HUES64 (cell line): ENCODE measurements at regions not wholly inside any gene's neighbourhood (a gene's known extent, or its start where the extent isn't known, plus 50 kb on each side); places are given as distances from the start of the nearest gene placed in this dataset.

Source experiments
- H3K27ac ChIP-seq: 2 replicates; pipeline ENCODE4 v1.7.0; 2013; ENCODE audit warnings: low read depth, low read length, inconsistent platforms
- H3K27me3 ChIP-seq: 2 replicates; pipeline ENCODE4 v1.6.1; 2013; ENCODE audit warnings: mild to moderate bottlenecking, low read length; ENCODE audit not compliant: insufficient read depth
- H3K36me3 ChIP-seq: 2 replicates; pipeline ENCODE4 v1.6.1; 2013; ENCODE audit warnings: mild to moderate bottlenecking, low read length; ENCODE audit not compliant: insufficient read depth
- H3K4me1 ChIP-seq: 2 replicates; pipeline ENCODE4 v1.6.1; 2013; ENCODE audit warnings: mild to moderate bottlenecking, low read length, moderate library complexity; ENCODE audit not compliant: insufficient read depth
- H3K4me3 ChIP-seq: 2 replicates; pipeline ENCODE4 v1.5.1; 2013; ENCODE audit warnings: mild to moderate bottlenecking, low read length, moderate library complexity
- H3K9ac ChIP-seq: 2 replicates; pipeline ENCODE4 v1.6.1; 2013; ENCODE audit warnings: mild to moderate bottlenecking, low read depth, low read length
- H3K9me3 ChIP-seq: 2 replicates; pipeline ENCODE4 v1.6.1; 2013; ENCODE audit warnings: low read depth, low read length; ENCODE audit not compliant: insufficient read depth
- whole genome bisulfite sequencing: fragments of 150-250, 120-280 bp; methylation state at CpG from one replicate; pipeline ENCODE4 v1.1.7; 2013; ENCODE audit warnings: missing lambda C conversion rate; 5-methylcytosine and 5-hydroxymethylcytosine counted together

DNA sequence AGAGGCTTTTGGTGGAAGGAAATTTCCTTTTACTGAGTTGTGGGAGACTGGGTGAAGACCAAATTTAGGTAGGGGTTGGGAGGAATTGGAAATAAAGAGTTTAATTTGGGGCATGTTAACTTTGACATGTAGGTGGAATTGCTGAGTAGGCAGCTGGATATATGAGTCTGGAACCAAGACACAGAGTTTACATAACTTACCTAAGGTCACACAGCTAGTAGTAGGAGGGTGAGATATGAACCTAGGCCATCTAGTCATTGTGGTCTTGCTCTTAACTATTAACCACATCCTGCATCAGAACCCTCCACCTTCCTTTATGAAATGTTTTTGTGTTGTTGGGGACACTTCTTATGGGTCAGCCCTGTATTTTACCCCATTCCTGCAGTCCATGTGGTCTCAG is 113.1 kb downstream of the ICOS start:
- Histone ChIP-seq H3K27me3 (no peaks in the 10 kb centered on the region), H3K9ac (no peak overlapping the region), H3K36me3 (no peaks in the 10 kb centered on the region), H3K4me3 (no peak overlapping the region), H3K9me3 (no peaks in the 10 kb centered on the region), H3K27ac (no peak overlapping the region), H3K4me1 (no peaks in the 10 kb centered on the region)

DNA sequence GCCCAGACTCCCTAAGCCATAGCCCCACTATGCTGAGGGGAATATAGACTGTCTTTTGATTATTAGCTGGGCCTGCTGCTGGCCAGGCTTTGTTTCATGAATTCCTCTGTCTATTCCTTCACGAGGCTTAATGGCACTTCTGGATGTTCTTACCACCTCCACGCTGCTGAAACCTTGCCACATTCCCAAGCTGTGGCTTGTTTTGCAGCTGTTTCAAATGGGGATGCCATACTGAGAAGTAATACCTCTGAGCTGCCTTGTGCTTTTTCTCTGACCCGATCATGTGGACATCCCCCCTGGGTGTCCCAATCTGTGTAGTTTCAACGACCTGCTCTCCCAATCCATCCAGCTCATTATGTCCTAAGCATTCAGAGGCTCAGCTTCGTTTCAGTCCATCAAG is 114.1 kb downstream of the ICOS start:
- H3K27me3 ChIP-seq: no peaks in the 10 kb centered on the region
- 78% methylated on average over 4 of the region's 5 CpGs for WGBS

DNA sequence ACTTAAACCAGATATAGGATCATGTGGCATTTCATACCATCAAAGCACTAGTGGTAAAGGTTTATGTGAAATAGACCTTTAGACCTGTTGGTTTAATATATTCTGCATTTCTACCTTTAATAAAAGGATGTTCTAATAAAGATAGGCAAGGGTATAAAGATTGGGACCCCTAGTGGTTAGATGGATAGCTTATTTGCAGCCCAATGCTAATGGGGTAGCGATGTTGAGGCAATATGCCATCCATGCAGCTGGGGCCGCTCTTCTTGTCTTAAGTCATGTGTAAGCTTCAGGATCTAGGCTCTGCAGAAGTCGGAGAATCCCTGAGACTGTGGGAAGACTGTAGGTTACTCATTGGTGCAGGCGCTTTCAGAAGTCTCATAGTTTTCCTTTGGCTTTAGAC is 114.9 kb downstream of the ICOS start:
- H3K9ac ChIP-seq: no peak overlapping the region
- WGBS: 84% methylated on average over 4 of the region's 4 CpGs

More for the DNA sequence above, 114.1 kb downstream of the ICOS start:
- Histone ChIP-seq H3K9me3 (no peaks in the 10 kb centered on the region), H3K27ac (no peak overlapping the region), H3K9ac (no peak overlapping the region), H3K36me3 (no peaks in the 10 kb centered on the region), H3K4me3 (no peak overlapping the region), H3K4me1 (no peaks in the 10 kb centered on the region)

DNA sequence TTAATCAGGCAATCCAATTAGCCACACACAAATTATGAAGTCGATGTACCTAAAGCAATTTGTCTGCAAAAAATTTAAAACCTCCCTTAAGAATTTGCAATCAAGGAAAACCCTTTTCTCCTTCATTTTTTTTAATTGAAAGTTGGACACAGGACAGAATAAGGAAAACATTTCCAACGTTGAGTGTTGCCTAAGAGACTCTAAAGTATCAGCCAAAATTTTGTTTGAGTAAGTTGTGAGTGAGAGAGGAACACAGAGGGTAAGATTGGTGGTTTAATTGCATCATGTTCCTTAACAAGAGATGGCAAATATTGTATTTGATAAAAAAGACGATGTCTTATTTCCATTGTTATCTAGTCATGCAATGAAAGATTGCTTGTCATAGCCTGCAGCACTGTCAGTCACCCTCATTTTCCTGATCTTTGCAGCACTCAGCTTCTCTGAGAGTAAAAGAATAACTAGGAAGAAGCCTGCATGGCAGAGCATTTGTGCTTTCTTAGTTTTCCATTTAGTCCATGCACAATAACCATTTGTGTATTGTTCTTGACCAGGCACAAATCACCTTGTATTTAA is 115.5 kb downstream of the ICOS start:
- no peaks in the 10 kb centered on the region for H3K9me3 ChIP-seq
- H3K27ac ChIP-seq: no peak overlapping the region
- H3K4me3 ChIP-seq: no peak overlapping the region
- H3K36me3 ChIP-seq: no peaks in the 10 kb centered on the region
- H3K27me3 ChIP-seq: no peaks in the 10 kb centered on the region
- 88% methylated on average over 3 of the region's 3 CpGs for WGBS
- no peaks in the 10 kb centered on the region for H3K4me1 ChIP-seq
- H3K9ac ChIP-seq: no peak overlapping the region

More for the DNA sequence above, 114.9 kb downstream of the ICOS start:
- H3K4me3 ChIP-seq: no peak overlapping the region
- H3K9me3 ChIP-seq: no peaks in the 10 kb centered on the region
- no peaks in the 10 kb centered on the region for H3K27me3 ChIP-seq
- H3K4me1 ChIP-seq: no peaks in the 10 kb centered on the region
- H3K27ac ChIP-seq: no peak overlapping the region
- no peaks in the 10 kb centered on the region for H3K36me3 ChIP-seq

GRCh38 chr2:204059016-204059415 is 122.5 kb downstream of the ICOS start:
- 90% methylated on average over 3 of the region's 5 CpGs for WGBS
- no peak overlapping the region for H3K9ac ChIP-seq

GRCh38 chr2:204060841-204061240 is 124.3 kb downstream of the ICOS start:
- H3K4me3 ChIP-seq: no peak overlapping the region
- H3K9ac ChIP-seq: no peak overlapping the region
- 80% methylated on average over 4 of the region's 4 CpGs for WGBS
- H3K4me1 ChIP-seq: no peaks in the 10 kb centered on the region
- peaks cover 3% of the 10 kb centered on the region; the same call in 1 of the 2 replicates for H3K9me3 ChIP-seq
- no peaks in the 10 kb centered on the region for H3K36me3 ChIP-seq
- no peak overlapping the region for H3K27ac ChIP-seq
- no peaks in the 10 kb centered on the region for H3K27me3 ChIP-seq

More at GRCh38 chr2:204059016-204059415, 122.5 kb downstream of the ICOS start:
- no peak overlapping the region for H3K27ac ChIP-seq
- no peaks in the 10 kb centered on the region for H3K36me3 ChIP-seq
- H3K27me3 ChIP-seq: no peaks in the 10 kb centered on the region
- no peaks in the 10 kb centered on the region for H3K4me1 ChIP-seq
- peaks cover 2% of the 10 kb centered on the region; the same call in 1 of the 2 replicates for H3K9me3 ChIP-seq
- H3K4me3 ChIP-seq: no peak overlapping the region

DNA sequence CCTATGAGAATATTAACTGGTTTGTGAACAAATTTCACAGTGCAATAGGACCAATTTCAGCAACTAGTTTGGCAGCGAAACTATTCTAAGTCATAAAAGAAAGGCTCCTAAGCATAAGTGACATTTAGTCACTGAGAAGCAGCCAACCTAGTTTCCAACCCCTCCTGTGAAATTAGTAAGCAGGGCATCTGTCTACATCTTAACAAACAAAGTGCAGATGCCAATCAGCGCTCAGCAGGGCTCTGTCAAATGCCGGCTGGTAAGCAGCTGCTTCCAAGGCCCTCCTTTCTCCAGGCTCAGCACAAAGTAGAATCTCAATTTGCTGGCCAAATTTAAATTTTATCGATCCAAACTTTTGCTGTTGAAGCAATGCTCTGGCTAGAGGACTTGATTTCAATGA is 124.7 kb downstream of the ICOS start:
- Histone ChIP-seq H3K4me3 (no peak overlapping the region), H3K27me3 (no peaks in the 10 kb centered on the region), H3K9me3 (peaks cover 3% of the 10 kb centered on the region; the same call in 1 of the 2 replicates), H3K4me1 (no peaks in the 10 kb centered on the region), H3K36me3 (no peaks in the 10 kb centered on the region), H3K27ac (no peak overlapping the region), H3K9ac (no peak overlapping the region)
- 86% methylated on average over 4 of the region's 4 CpGs for WGBS

- no peaks in the 10 kb centered on the region for H3K36me3 ChIP-seq
- no peaks in the 10 kb centered on the region for H3K4me1 ChIP-seq
- 96% methylated on average over 4 of the region's 5 CpGs for WGBS
- H3K9me3 ChIP-seq: peaks cover 3% of the 10 kb centered on the region; the same call in 1 of the 2 replicates
- no peak overlapping the region for H3K9ac ChIP-seq
- H3K27ac ChIP-seq: no peak overlapping the region
- no peak overlapping the region for H3K4me3 ChIP-seq
- H3K27me3 ChIP-seq: no peaks in the 10 kb centered on the region
Measured at GRCh38 chr2:204064119-204064518, 127.6 kb downstream of the ICOS start.

DNA sequence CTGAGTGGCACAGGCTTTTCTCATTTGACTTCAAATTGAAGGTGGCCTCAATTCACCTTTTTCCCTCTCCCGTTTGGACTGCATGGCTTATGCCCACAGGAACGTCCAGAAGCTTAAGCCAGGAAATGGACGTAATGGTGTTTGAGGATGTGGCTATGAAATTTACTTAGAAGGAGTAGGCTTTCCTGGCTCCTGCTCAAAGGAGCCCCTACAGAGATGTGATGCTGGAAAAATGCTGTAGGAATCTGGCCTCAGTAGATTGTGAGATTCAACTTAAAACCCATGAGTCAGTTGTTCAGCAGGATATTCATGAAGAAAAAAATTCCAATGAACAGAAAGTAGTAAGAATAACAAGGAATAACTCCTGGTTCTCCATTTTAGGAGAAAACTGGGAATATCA is 129.0 kb downstream of the ICOS start:
- 92% methylated on average over 3 of the region's 3 CpGs for WGBS

DNA sequence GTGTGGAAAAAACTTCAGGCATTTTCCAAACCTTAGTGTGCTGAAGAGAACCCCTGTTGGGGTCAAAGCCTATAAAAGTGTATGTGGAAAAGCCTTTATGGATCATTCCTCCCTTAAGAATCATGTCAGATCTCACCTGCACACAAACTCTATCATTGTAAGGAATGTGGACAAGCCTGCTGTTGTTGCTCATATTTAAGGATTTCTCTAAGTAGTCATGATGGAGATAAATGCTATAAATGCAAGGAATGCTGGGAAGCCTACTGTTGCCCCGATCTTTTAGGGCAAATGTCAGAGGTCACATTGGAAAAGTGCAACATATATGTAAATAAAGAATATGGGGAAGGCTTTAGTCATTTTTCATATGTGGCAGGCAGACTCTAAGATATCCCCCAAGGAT is 129.5 kb downstream of the ICOS start:
- Histone ChIP-seq H3K9ac (no peak overlapping the region), H3K4me1 (no peaks in the 10 kb centered on the region), H3K36me3 (no peaks in the 10 kb centered on the region), H3K9me3 (peaks cover 3% of the 10 kb centered on the region; the same call in 1 of the 2 replicates), H3K27ac (no peak overlapping the region), H3K27me3 (no peaks in the 10 kb centered on the region), H3K4me3 (no peak overlapping the region)
- WGBS: 90% methylated on average over 1 of the region's 1 CpG

More for the DNA sequence above, 129.0 kb downstream of the ICOS start:
- Histone ChIP-seq H3K36me3 (no peaks in the 10 kb centered on the region), H3K9ac (no peak overlapping the region), H3K9me3 (peaks cover 3% of the 10 kb centered on the region; the same call in 1 of the 2 replicates), H3K4me3 (no peak overlapping the region), H3K4me1 (no peaks in the 10 kb centered on the region), H3K27ac (no peak overlapping the region), H3K27me3 (no peaks in the 10 kb centered on the region)

DNA sequence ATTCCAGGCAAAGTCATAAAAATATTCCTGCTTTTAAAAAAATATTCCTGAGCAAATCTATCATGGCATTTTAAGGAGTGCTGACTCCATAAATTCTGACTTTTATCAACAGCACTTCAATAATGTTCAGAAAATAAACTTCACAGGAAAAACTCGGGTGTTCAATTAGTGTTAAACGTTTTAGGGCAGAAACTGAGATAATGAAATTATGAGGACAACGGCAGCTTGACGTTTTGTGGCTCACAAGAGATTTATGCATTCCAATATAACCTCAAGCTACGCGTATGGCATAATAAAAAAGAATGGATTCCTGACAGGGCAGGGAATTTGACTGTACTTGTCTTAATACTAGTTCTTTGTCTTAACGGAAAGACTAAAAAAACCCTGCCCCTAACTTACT is 133.2 kb downstream of the ICOS start:
- no peaks in the 10 kb centered on the region for H3K9me3 ChIP-seq
- H3K36me3 ChIP-seq: no peaks in the 10 kb centered on the region
- no peak overlapping the region for H3K4me3 ChIP-seq
- no peak overlapping the region for H3K9ac ChIP-seq
- 87% methylated on average over 7 of the region's 7 CpGs for WGBS
- no peak overlapping the region for H3K27ac ChIP-seq
- no peaks in the 10 kb centered on the region for H3K4me1 ChIP-seq
- no peaks in the 10 kb centered on the region for H3K27me3 ChIP-seq
